ENCODE measurements at regions not wholly inside any gene's neighbourhood (a gene's known extent, or its start where the extent isn't known, plus 50 kb on each side); places are given as distances from the start of the nearest gene placed in this dataset.

DNA sequence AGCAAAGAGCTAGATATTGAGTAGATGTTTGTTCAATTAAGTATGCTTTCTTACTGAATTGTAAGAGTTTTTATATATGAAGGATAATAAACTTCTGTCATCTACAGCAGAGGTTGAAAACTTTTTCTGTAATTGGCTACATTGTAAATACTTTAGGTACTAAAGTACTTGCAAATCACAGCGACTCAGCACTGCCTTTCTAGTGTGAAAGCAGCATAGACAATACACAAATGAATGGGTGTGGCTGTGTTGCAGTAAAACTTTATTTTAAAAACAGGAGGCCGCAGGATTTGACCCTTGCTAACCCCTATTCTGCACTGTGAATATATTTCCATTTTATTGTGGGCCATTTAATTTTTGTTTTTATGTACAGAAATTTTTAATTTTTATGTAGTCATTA lies 104.3 kb upstream of the TMC3 start:
- no peak overlapping the region for H3K4me3 ChIP-seq
- H3K4me1 ChIP-seq: no peaks in the 10 kb centered on the region
- no peaks in the 10 kb centered on the region for H3K27me3 ChIP-seq
- no peak for DNase-seq
- no peak for TF ChIP-seq CTCF (IDR thresholded peaks at IDR 0.05)
- no peak for TF ChIP-seq POLR2A (IDR thresholded peaks at IDR 0.05)
- no peaks in the 10 kb centered on the region for H3K36me3 ChIP-seq
- WGBS (ENCODE audit: insufficient coverage, low coverage, low lambda C conversion rate, missing lambda C conversion rate): 77% methylated on average over 2 of the region's 2 CpGs
- no peak for ATAC-seq
- no peaks in the 10 kb centered on the region for H3K9me3 ChIP-seq
- no peak overlapping the region for H3K27ac ChIP-seq
- intact Hi-C loops (cut with DNase I): no loop called here

DNA sequence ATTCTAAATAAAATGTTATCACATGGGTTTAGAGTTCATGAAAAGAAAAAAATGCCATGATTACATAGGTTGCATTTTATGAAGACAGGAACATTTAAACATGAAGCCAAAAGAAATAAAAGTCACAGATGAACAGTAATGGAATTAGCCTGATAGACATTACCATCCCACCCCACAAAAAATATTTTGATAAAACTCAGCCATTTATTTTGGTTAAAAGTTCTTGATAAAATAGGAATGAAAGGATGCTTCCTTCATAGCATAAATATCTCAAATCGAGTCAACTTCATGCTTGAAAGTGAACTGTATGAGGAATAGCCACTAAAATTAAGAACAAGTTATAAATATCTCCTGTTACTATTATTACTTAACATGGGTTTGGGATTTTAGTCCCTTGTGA lies 101.9 kb upstream of the TMC3 start:
- intact Hi-C loops (cut with DNase I): no loop called here
- Histone ChIP-seq H3K9me3 (no peaks in the 10 kb centered on the region), H3K4me1 (no peaks in the 10 kb centered on the region), H3K27me3 (no peaks in the 10 kb centered on the region), H3K36me3 (no peaks in the 10 kb centered on the region), H3K4me3 (no peak overlapping the region), H3K27ac (no peak overlapping the region)
- TF ChIP-seq POLR2A (IDR thresholded peaks at IDR 0.05): no peak
- no peak for TF ChIP-seq CTCF (IDR thresholded peaks at IDR 0.05)
- no peak for ATAC-seq
- DNase-seq: no peak
- 61% methylated on average over 1 of the region's 1 CpG for whole genome bisulfite sequencing (ENCODE audit: insufficient coverage, low coverage, low lambda C conversion rate, missing lambda C conversion rate)

- Histone ChIP-seq H3K4me1 (no peaks in the 10 kb centered on the region), H3K27me3 (no peaks in the 10 kb centered on the region), H3K9me3 (no peaks in the 10 kb centered on the region), H3K4me3 (no peak overlapping the region), H3K27ac (no peak overlapping the region), H3K36me3 (no peaks in the 10 kb centered on the region)
- no CpG with 5 or more reads among the region's 2 CpGs for WGBS (ENCODE audit: insufficient coverage, low coverage, low lambda C conversion rate, missing lambda C conversion rate)
- ATAC-seq (no peak), DNase-seq (no peak)
- intact Hi-C loops (cut with DNase I): no loop called here
- TF ChIP-seq CTCF (IDR thresholded peaks at IDR 0.05) (no peak), POLR2A (IDR thresholded peaks at IDR 0.05) (no peak)
Observed at GRCh38 chr15:81475471-81475870, 101.5 kb upstream of the TMC3 start.

- TF ChIP-seq POLR2A (IDR thresholded peaks at IDR 0.05) (no peak), CTCF (IDR thresholded peaks at IDR 0.05) (no peak)
- no peaks in the 10 kb centered on the region for H3K9me3 ChIP-seq
- no peak overlapping the region for H3K4me3 ChIP-seq
- DNase-seq (no peak), ATAC-seq (no peak)
- 89% methylated on average over 5 of the region's 5 CpGs for WGBS (ENCODE audit: insufficient coverage, low coverage, low lambda C conversion rate, missing lambda C conversion rate)
- H3K27ac ChIP-seq: no peak overlapping the region
- intact Hi-C loops (cut with DNase I): no loop called here
- no peaks in the 10 kb centered on the region for H3K36me3 ChIP-seq
- H3K27me3 ChIP-seq: no peaks in the 10 kb centered on the region
- no peaks in the 10 kb centered on the region for H3K4me1 ChIP-seq
Observed at GRCh38 chr15:81473946-81474345, 99.9 kb upstream of the TMC3 start.

GRCh38 chr15:81473177-81473576 lies 99.2 kb upstream of the TMC3 start:
- Histone ChIP-seq H3K27me3 (no peaks in the 10 kb centered on the region), H3K36me3 (no peaks in the 10 kb centered on the region), H3K4me3 (no peak overlapping the region), H3K4me1 (no peaks in the 10 kb centered on the region), H3K9me3 (no peaks in the 10 kb centered on the region), H3K27ac (no peak overlapping the region)
- DNase-seq: no peak
- 86% methylated on average over 4 of the region's 4 CpGs for WGBS (ENCODE audit: insufficient coverage, low coverage, low lambda C conversion rate, missing lambda C conversion rate)
- intact Hi-C loops (cut with DNase I): no loop called here
- ATAC-seq: no peak
- TF ChIP-seq POLR2A (IDR thresholded peaks at IDR 0.05) (no peak), CTCF (IDR thresholded peaks at IDR 0.05) (no peak)

Measured in right lobe of liver (tissue), 6 donors.